SKM-1 (cell line): ENCODE measurements at regions not wholly inside any gene's neighbourhood (a gene's known extent, or its start where the extent isn't known, plus 50 kb on each side); places are given as distances from the start of the nearest gene placed in this dataset.

ENCODE experiments used
- DNase-seq: peaks from one replicate; lab custom pipeline; 2025; ENCODE audit not compliant: unreplicated experiment; lab: John Stamatoyannopoulos, UW

DNA sequence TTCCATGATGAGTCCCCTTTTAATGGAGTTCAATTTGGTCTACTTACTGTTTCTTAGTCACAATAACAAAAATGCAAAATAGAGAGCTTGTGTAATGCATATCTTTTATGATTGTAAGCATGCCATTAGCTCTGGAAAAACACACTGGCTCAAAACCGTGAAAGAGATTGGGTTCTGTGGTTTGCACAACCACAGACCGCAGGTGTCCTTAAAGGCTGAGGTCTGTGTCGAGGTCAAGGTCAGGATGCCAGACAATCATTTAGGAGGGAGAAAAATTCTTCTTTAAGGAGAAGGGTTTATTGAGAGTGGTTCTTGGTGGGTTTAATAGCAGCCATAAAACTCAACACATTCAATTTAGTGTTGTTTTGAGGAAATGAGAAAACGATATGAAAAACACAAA lies 487.2 kb downstream of the GALR1 start:
- DNase-seq = no peak

DNA sequence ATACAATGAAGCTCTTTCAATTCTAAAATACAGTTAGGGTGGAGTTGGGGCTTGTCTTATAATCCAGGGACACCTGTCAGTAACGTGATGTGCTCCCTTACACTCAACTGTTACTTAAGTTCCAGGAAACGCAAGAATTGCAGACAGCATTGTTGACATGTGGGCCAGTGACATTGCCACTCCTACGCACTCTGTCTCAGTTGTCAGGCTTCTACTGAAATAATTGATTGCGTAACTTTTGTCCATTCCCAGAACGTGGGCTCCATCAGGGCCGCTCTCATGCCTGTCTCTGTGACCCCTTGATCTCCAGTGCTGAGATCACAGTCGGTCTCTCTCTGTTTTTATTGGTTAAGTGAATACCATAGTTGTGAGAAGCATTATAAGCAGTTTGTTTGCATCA lies 487.8 kb downstream of the GALR1 start:
- DNase-seq = no peak

DNA sequence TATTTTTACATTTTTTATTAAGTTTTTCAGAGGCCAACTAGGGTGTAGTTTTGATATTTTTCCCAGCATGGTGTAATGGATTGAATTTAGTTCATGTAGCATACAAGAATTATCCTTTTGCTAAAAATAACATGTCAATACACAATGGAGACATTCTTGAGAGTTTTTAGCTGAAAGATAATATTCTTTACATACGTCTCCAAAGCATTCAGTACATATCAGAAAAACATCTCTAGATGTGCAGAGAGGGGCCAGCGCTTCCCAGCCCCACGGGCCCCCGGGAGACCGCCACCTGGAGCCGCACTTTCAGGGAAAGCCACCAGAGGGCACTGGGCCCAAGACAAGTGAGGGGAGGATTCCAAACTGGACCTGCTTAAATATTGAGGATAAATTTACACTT lies 499.4 kb downstream of the GALR1 start:
- DNase-seq = no peak

DNA sequence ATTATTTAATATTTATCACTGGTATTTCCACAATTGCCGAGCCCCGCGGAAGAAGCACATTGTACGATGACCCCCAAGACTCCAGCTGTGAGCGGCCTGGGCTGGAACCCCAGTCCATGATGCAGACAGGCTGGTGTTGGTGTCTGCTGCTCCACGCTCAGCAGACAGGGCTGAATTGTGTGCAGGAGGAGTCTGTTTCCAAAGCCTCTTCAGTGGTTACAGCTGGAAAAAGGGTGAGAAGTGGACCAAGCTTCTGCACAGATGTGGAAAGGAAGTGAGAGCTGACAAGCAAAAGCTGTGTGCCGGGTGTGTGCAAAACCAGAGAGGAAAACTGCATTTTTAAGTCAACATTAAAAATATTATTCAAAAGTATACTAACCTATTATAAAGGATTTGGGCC lies 500.4 kb downstream of the GALR1 start:
- DNase-seq = no peak

DNA sequence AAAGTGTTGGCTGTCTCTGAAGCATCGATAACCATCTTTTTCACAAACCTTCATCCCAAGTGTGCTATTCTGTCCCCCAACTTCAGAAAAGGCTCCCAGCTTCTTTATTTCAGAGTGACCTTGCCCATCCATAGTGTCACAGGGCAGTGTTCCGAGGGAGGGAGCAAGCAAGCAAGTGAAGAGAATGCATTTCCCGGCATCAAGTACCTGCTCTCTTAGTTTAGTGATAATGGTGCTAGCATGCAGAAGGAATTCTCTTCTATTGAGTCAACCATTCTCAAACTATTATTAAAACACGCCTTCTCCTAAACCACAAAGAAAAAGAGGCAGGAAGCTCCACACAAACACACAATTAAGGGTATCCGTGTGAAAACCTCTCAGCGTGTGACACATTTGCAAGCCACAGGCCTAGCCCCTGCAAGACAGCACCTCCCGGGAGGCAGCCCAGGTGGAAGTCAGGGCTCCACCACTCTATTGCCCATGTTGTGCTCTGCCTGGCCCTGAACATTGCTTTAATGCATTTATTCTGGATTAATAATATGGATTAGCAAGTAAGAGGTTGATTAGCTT lies 504.9 kb downstream of the GALR1 start:
- DNase-seq = no peak

DNA sequence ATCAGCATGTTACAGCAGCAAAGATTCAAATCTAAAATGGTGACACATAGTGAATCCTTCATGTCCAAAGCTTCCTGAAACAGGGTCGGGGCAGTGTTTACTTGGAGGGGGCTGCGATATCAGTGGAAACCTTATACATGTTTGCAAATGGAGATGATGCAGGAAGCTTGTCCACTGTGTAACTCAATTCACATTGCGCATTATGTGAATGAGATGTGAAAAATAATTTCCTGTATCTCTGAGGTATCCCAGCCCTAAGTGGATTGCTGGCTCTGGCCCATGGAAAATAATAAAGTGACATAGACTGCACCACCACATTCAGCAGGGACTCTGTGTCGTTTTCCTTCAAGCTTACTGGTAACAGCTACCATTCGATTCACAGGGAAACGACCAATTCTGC lies 505.5 kb downstream of the GALR1 start:
- DNase-seq = no peak

DNA sequence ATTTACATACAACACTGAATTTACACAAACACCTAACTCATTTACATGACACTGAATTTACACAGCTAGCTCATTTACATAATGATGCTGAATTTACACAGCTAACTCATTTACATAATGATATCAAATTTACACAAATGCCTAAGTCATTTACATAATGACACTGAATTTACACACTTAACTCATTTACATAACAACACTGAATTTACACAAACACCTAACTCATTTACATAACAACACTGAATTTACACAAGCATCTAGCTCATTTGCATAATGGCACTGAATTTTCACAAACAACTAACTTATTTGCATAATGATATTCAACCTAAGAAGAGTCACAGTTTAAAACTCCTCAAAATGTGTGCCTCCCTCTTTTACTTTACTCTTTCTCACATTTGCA lies 511.7 kb downstream of the GALR1 start:
- no peak for DNase-seq

DNA sequence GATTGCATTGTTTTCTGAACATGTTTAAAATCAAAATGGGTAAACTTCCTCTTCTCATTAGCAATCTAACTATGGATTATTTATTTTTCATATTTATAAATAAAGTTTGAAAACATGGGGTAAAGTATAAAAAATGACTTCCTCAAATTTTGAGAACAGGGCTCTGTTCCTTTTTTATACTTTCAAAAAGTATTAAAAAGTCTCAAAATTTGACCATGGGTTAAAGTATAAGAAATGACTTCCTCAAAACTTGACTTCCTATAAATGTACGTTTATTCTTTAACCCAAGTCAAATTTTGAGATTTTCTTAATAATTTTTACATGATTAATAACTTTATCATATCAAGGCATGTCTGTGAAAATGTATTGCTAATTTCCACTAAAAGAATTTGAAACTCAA lies 512.4 kb downstream of the GALR1 start:
- DNase-seq = no peak

DNA sequence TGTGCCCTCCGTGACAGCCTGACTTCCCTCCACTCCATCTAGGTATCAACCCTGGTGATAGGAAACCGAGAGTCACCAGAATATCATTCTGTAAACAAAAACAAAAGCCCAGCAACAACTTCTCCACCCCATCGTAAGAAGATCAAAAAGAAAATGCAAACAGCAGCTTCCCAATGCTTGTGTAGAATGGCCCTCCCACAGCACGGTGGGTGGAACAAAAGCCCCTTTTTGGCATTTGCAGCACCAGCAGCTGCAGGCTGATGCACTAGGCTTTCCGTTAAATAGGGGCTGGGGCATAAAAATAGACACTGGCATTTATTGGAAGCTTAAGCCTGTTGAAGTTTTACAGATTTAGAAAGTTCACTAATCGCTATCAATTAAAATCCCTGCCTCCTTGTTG lies 513.0 kb downstream of the GALR1 start:
- DNase-seq = no peak

DNA sequence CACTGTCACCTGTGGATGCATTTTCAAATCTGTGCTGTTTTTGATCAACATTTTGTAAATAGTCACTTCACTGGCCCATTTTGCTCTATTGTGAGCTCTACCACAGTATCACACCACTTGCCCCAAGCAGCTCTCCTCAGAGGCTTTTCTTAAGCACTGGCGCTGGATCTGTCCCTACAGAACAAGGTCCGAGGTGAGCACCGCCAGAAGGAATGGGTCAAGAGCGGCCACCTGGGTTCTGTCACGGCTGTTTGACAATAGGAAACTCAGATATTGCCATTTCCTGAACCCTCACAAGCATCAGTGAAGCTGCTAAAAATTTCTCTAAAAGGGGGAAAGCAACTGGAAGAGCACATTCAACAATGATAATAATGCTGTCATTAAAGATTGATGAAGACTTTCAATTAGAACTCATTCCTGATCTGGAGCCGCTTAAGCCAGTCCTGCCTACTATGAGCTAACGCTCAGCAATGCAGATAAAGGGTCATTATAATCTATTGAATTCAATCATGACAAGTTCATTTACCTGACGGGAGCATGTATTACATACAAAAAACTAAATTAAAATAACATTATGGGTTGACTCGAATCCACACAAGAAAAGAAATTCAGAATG lies 514.0 kb downstream of the GALR1 start:
- no peak for DNase-seq

DNA sequence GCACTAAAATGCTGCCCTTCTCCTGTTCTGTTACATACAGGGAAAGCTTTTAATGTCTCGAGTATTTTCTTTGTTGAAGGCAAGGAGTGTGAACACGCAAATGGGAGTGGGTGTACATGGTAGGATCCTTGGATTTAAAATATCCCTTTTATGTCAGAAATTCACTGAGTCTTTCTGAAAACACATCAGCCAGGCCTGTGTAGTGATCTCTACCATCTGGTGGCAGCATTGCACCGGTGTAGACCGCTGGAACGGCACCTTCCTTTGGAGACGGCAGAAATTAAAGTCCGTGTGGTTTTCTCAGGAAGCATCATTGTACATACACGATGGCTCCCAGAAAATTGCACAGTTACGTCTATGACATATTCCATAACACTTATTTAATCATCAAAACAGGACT lies 515.8 kb downstream of the GALR1 start:
- DNase-seq = no peak

DNA sequence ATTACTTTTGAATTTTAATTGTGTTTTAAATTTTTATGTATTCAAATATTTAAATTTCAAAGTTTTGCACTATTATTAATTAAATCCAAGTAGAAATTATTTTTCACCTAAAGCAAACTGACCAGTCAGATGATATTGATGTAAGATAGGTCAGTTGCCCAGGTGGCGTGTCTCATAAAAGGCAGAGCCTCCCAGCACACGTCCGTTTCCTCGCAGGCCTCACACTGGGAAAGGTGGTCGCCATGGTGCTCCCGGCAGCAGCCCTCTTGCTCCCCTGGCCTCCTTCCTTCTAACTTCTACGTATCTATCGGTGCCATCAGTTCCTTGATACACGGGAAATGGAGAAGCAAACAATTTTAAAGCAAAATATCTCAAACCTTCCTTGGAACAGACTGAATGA lies 516.8 kb downstream of the GALR1 start:
- no peak for DNase-seq

DNA sequence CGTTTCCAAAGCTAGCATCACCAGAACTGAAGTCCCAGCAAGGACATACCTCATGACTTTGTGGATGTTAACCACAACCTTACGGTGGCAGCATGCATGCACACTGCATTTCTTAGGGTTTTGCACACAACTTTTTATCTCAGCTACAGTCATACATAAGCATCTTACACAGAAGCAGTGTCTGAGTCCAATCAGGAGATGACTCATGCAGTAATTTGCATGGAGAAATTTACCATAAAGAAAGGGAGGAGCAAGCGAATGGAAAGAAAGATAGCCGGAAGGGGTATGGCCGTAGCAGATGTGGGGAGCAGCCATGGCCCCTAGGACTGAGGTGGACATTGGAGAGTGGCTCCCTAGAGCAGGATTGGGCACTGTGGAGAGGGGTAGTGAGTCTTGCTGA lies 522.5 kb downstream of the GALR1 start:
- no peak for DNase-seq

DNA sequence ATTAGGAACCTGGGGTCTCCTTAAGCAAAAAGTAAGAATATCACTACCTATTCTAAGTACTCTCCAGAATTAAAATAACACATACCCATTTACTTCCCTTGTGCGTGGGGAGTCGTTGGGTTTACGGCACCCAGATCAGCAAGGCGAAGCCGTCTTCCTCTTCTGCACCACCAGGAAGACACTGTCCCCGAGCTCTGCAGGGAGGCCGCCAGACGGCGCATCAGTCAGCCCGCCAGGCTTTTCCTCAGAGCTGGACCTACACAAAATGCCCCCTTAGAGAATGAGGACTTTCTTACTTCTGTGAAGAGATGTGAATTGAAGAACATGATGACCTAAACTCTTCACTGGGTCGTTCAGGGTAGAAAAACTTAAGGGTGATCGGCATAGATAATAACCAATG lies 526.5 kb downstream of the GALR1 start:
- DNase-seq = no peak

DNA sequence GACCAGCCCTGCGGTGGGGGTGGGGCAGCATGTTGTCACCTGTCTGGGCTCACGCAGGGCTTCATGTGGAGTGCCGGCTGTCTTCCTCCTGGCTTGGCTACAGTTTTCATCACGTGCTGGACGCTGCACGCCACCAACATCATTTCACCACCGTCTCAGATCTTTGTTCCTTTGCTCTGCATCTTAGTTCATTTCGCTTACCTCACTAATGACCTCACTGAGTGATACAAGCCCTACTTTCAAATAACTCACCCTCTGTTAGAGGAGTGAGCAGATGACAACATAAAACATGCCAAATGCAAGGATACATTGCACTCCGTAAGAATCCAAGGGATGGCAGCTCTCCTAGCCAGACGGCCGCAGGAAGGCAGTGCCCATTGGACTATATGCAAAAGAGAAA lies 527.5 kb downstream of the GALR1 start:
- DNase-seq = no peak

DNA sequence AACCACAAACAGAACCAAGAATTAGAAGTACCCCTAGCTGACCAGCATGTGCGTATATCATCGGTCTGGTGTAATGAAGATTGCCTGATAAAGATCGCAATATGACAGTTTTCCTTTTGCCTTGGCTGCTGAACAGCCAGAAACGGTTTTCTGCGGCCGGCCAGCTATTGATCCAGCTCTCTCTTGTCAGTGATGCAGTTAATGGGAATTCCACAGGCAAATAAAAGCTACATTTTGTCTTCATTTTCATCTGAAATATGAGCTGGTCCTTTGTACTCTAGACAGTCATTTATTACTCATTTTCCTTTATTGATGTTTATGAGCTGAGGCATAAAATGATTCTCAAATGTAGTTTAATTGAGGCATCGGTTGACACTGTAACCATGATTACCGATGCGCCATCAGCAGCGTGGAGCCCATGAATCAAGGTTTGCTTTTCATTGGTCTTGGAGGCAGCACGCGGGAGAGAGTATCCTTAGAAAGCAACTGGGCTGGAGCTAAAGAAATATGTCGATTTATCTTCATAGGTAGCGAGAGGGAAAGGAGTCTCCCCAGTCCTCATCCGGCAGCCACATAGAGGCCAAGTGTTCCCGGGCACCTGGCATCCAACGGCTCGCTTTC lies 535.2 kb downstream of the GALR1 start:
- no peak for DNase-seq

DNA sequence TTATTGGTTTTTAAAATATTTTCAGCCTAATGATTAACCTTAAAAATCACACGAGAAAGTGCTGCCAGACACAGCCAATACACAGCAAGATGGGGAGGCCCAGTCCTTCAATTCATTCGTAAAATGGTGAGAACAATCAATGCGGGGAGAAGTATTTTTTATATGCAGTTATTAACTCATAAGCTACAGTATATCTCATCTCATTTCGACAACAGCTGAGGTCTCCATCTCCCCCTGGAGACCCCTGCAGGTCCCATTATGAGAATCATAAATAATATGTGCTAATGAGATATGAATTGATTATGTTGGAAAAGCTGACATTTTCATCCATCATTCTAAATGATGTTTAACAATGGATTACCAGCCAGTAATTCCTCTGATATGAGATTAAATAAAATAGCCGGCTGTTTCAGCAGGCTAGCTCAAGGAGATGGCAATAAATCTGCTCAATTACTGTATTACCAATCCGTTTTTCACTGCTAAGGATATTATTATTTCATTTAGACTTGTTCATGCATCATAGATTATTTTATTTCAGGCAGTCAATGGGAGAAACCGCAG lies 535.8 kb downstream of the GALR1 start:
- DNase-seq = no peak

DNA sequence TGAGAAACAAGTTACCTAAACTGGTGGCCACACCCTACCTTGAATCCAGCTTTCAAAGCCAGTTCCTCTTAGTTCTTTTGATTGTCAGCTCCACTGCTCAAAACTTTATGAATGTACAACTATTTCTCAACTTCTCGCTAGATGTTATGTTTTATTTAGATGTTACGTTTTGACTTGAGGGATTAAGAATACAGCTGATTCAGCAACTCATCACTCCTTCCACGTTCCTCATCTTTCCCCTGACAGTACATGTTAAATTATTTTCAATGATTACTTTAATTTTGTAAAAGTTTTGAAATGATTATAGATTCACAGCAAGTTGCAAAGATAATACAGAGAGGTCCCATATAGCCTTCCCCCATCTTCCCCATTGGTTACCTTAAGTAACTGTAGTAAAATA lies 553.4 kb downstream of the GALR1 start:
- DNase-seq = no peak

DNA sequence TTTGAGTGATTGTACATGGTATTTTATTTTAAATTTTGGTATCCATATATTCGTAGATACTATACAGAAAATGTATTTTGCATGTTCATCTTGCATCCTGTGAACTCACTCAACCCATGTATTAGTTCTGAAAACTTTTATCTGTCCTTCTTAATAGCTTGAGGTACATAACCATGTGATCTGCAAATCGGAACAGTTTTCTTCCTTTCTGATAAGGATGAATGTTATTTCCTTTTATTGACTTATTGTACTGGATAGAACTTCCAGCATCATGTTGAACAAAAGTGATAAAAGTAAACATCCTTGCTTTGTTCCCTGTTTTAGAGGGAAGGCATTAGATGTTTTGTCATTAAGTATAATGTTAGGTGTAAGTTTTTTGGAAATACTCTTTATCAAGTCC lies 554.7 kb downstream of the GALR1 start:
- DNase-seq = no peak

DNA sequence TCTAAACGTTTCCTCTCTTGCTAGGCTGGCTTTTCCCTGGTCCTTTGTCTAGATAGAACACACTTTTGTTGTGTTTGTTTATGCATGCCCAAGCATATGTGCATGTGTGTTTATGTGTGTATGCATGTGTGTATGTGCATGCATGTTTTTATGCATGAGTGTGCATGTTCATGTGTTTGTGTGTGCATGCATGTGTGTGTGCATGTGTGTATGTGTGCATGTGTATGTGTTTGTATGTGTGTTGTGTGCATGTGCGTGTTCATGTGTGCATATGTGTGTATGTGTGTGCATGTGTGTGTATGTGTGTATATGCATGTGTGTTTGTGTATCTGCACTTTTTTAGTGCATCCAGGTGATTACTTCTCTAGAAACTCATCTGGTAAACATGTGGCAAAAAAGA lies 558.0 kb downstream of the GALR1 start:
- DNase-seq = no peak

DNA sequence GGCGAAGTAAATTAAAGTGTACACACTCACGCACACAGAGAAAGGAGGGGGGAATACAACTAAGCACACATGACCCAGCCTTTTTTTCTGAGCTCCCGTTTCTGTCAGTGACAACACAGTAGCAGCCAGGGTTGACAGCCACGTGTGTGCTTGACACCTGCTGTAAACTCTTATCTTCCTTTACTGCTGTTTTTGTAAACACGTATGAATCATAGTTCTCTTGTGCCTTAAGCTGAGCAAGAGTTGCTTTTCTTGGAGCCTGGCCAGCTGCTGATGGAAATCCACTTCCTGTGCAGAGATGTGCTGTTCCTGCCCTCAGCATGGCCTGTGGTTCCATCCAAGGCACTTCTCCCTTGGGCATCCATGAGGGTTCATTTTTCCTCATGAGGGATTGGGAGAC lies 561.9 kb downstream of the GALR1 start:
- DNase-seq = no peak

DNA sequence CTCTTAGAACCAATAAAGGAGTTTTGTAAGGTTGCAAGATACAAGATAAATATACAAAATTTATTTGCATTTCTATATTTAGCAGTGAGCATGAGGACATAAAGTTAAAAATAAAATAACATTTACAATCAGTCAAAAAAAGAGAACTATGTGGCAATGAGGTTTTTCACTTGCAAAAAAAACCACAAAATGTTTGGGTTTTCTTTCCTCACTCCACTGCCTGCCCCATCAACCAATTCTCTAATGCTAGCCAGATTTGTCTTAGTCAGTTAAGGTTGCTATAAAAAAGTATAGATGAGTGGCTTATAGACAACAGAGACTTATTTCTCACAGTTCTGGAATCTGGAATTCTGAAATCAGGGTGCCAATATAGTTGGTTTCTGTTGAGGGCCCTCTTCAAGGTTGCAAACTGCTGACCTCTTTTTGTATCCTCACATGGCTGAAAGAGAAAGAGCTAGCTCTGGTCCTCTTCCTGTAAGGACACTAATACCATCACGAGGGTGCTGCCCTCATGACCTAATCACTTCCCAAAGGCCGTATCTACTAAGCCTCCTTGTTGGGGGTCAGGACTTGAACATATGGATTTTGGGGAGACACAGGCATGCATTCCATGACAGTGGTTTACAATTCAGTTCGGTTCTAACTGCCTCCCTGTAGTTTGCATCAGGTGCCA lies 566.2 kb downstream of the GALR1 start:
- no peak for DNase-seq
